NT2/D1 (cell line): ENCODE measurements at regions not wholly inside any gene's neighbourhood (a gene's known extent, or its start where the extent isn't known, plus 50 kb on each side); places are given as distances from the start of the nearest gene placed in this dataset.

Experiments
- SUZ12 ChIP-seq: IDR thresholded peaks from 2 replicates; pipeline ENCODE4 v1.6.1; 2011; ENCODE audit not compliant: insufficient read length, insufficient read depth; ENCODE audit errors: extremely low read depth
- YY1 ChIP-seq: IDR thresholded peaks from 2 replicates; pipeline ENCODE4 v1.6.1; 2011; ENCODE audit not compliant: insufficient read length, insufficient read depth
- ZNF274 ChIP-seq: IDR thresholded peaks from 2 replicates; pipeline ENCODE4 v1.6.1; 2011; ENCODE audit warnings: mild to moderate bottlenecking, low read depth, low read length

- TF ChIP-seq ZNF274 (no peak), SUZ12 (no peak), YY1 (no peak)
These were observed 267.6 kb upstream of the KCNH8 start for GRCh38 chr3:18880691-18881090.
